GM12891 (cell line): ENCODE measurements at regions not wholly inside any gene's neighbourhood (a gene's known extent, or its start where the extent isn't known, plus 50 kb on each side); places are given as distances from the start of the nearest gene placed in this dataset.

ENCODE experiments used
- POLR2A ChIP-seq: IDR thresholded peaks from 2 replicates; pipeline ENCODE4 v1.6.1; 2011; ENCODE audit warnings: low read depth, low read length, control low read depth
- POLR2AphosphoS5 ChIP-seq: IDR thresholded peaks from 2 replicates; pipeline ENCODE4 v1.6.1; 2011; ENCODE audit warnings: low read depth, low read length, control low read depth
- TAF1 ChIP-seq: IDR thresholded peaks from 2 replicates; pipeline ENCODE4 v1.6.1; 2011; ENCODE audit warnings: low read depth, low read length, control low read depth

- TF ChIP-seq POLR2A (no peak), POLR2AphosphoS5 (no peak), TAF1 (no peak)
Observed at GRCh38 chr22:27206374-27207133, 549.2 kb downstream of the MIAT start.
